HG03342 (cell line): ENCODE measurements at regions not wholly inside any gene's neighbourhood (a gene's known extent, or its start where the extent isn't known, plus 50 kb on each side); places are given as distances from the start of the nearest gene placed in this dataset.

Source experiments
- ATAC-seq: cut with Tn5 transposase; IDR thresholded peaks from one replicate; pipeline ENCODE4 v1.9.1; 2021; ENCODE audit warnings: mild to moderate bottlenecking, moderate library complexity; ENCODE audit not compliant: unreplicated experiment

GRCh38 chr11:116698080-116698479 lies 74.7 kb downstream of the BUD13 start:
- no peak for ATAC-seq

DNA sequence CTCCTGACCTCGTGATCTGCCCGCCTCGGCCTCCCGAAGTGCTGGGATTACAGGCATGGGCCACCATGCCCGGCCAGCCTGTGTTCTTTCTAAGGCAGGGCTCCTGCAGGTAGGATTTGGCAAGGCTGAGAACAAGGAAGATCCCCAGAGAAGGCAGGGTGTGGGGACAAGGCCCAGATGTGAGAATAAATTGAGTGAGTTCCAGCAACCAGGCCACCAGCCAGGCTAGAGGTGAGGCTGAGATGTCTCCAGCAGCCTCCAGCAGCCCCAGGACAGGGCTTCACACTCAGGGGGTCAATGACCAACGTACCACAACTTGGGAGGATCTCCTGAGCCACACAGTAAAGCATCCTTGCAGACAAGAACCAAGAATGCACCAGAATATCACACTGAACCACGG lies 75.1 kb downstream of the BUD13 start:
- no peak for ATAC-seq

- no peak for ATAC-seq
Measured at GRCh38 chr11:116697011-116697410, 75.8 kb downstream of the BUD13 start.

DNA sequence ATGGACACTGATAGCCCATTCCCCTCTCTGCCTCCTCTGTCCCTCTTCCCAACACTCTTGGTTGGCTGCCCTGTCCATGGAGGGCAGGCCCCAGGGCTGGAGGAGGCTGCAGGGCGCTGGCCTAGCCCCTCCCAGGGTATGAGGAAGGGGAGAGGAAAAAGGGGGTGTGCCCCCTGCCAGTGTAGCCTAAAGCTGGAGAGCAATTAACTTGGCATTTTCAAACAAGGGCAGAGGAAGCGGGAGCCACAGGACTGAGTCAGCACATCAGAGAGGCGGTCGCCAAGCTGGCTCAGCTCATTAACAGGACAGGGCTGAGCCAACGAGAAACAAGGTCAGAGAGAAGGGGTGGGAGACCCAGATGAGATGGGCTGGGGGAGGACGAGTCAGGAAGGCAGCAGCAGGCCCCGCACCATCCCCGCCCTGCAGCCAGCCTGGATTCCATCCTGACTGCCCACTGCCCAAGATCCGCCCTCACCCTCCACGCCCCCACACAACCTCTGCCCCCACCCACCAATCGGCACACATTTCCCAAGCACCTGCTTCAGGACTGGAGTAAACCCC lies 76.3 kb downstream of the BUD13 start:
- no peak for ATAC-seq

GRCh38 chr11:116695657-116696254 lies 77.0 kb downstream of the BUD13 start:
- no peak for ATAC-seq

DNA sequence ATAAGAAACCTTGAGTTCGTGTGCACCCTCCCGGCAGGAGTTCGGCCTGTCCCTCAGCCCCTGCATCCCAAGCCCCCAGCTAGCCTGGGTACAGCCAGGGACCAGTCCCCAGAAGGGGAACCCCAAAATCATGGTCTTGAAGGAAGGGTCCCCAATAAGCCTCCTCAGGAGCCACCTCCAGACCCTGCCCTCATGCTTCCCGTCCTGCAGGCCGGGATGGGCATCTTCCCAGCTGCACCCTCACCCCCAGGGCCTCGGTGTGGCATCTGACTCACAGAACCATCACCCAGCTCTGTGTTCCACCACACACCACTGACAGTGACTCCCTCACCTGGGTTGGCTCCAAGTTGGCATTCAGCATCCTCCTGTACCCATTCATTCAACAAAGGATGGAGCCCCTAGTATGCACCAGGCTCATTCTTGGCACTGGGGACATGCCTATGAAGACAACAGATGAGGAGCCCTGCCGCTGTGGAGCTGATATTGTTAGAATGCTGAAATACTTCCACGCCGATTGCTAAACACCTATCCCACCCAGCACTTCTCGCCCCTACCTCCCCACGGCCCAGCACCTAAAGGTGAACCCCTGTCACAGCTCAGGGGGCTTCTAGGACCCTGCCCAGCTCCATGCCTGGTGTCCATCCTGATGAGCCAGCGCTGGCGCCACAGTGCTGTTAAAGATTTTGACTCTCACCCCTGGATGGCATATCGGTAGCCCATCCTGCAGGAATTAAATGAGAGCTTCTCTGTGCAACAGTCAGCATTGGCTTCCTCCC lies 77.8 kb downstream of the BUD13 start:
- no peak for ATAC-seq

DNA sequence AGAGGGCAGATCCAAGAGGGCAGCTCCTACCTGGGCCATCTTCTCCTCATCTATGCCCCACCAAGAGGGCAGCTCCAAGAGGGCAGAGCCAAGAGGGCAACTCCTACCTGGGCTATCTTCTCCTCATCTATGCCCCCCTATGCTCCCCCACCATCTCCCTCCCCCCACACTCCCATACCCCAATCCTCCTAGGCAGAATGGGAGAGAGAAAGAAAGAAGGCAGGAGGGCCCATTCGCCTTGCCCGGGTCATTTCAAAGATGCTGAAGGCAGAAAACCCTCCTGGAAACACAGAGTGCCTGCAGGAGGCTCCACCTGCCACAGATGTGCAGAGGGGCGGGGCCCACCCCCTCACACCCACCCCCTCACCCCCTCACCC lies 78.5 kb downstream of the BUD13 start:
- ATAC-seq, result no peak

GRCh38 chr11:116693593-116694348 lies 79.0 kb downstream of the BUD13 start:
- no peak for ATAC-seq

DNA sequence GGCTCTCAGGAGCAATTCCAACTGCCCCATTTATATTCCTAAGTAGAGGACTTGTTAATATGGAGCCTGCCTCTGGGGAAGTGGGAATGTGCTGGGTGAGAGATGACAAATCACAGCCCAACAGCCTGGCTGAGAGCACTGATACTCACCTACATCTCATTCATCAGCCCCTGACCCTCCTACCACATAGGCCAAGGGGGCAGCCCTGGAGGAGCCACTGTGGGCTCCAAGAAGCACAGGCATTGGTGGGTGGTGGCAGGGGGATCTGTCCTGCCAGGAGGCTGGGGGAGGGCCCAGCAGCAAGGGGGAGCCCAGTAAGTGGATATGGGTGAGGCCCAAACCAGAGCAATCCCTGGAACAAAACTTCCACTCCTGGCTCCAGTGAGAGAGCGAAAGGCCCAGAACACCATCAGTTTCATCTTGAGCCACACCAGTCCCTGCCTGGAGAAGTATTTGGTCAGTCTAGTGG lies 79.7 kb downstream of the BUD13 start:
- no peak for ATAC-seq

DNA sequence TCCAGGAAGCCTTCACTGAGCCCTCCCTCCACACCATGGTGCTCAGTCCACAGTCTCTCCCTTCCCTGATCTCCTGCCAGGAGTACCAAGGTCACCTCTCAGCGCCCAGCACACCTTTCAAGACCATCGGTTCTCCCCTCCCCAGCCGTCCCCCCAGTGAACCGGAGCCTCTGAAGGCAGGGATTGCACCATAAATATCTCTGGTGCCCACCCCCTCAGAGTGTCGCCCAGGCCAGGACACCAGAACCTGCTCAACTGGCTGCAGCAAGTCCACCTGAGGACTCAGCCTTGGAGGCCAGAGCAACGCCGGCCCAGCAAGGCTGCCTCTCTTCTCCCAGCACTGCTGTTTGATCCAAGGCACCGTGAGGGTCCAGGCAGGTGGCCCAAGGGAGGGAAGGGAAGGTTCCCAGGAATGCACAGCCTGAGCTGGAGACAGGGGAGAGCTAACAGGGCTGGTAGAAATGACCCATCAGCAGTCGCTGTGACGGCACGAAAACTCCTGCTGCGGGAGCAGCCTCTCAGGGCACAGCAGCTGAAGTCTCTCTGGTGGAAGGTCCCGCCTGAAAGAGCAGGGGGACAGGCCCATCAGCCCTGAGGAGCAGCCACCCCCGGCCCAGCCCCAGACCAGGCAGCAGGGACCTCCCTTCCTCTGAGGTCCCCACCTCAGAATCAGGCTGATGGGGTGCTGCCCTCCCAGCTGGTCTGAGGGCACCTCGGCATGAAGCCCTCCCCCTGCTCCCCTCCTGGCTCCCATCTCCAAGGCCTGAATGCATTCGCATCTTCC lies 80.3 kb downstream of the BUD13 start:
- ATAC-seq, result no peak

GRCh38 chr11:116691771-116692177 lies 81.0 kb downstream of the BUD13 start:
- ATAC-seq, result no peak

DNA sequence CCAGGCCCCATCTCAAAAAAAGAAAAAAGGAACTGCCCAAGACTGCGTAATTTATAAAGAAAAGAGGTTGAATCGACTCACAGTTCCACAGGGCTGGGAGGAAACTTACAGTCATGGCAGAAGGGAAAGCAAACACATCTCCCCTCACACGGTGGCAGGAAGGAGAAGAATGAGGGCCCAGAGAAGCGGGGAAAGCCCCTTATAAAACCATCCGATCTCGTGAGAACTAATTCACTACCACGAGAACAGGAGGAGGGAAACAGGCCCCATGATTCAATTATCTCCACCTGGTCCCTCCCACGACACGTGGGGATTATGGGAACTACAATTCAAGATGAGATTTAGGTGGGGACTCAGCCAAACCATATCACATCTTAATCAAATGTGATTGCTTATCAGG lies 82.2 kb downstream of the BUD13 start:
- ATAC-seq, result no peak

DNA sequence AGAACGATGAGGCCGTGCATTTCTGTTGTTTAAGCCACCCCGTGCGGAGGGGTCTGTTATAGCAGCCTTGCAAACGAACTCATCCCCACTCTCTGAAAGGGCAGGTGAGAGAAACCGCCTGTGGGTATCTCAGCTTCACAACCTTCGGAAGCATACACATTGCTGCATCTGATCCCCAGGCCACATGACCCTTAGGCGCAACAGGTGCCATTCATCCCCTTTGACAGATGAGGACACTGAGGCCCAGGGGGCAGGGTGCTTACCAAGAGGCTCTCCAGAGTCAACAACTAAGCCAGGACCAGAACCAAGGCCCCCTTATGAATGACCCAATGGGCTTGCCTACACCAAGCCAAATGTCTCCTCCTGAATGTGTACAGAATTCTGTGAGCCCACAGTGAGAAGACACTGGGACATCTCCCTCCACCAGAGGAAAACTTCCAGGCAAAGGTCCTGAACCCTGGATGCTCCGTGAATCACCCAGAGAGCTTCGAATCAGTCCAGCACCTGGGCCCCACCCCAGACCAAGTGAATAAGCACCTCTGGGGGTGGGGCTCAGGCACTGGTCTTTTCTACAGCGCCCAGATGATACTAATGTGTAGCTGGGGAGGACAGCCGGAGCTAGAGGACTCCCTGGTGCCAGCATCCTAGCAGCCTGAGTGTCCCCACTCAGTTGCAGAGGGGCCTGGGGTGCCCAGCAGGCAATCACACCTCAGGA lies 83.2 kb downstream of the BUD13 start:
- ATAC-seq, result no peak

DNA sequence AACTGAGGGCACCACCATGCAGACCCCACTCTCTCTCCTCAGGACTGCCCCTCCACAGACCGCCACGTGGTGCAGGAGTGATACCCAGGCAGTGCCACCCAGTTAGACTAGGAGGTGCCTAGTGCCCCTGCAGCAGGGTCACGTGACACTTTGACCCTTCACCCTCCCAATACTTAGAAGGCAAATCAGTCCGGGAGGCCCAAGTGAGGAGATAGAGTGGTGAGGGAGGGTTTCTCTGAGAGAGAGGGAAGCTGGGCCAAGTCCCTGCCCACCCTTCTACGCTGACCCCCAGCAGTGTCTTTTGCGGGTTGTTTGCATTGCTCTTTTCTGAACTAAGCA lies 84.6 kb downstream of the BUD13 start:
- no peak for ATAC-seq

- no peak for ATAC-seq
Measured at GRCh38 chr11:116687458-116688201, 85.2 kb downstream of the BUD13 start.

GRCh38 chr11:116686866-116687265 lies 85.9 kb downstream of the BUD13 start:
- ATAC-seq, result no peak

DNA sequence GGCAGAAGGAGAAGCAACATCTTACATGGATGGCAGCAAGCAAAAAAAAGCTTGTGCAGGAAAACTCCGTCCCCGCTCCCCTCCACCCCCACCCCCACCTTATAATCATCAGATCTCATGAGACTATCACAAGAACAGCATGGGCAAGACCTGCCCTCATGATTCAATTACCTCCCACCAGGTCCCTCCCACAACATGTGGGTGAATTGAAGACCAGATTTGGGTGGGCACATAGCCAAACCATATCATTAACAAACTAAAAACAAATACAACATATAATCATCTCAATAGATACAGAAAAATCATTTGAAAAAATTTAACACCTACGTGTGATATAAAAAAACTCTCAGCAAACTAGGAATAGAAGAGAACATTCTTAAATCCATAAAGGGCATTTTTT lies 88.8 kb downstream of the BUD13 start:
- no peak for ATAC-seq

DNA sequence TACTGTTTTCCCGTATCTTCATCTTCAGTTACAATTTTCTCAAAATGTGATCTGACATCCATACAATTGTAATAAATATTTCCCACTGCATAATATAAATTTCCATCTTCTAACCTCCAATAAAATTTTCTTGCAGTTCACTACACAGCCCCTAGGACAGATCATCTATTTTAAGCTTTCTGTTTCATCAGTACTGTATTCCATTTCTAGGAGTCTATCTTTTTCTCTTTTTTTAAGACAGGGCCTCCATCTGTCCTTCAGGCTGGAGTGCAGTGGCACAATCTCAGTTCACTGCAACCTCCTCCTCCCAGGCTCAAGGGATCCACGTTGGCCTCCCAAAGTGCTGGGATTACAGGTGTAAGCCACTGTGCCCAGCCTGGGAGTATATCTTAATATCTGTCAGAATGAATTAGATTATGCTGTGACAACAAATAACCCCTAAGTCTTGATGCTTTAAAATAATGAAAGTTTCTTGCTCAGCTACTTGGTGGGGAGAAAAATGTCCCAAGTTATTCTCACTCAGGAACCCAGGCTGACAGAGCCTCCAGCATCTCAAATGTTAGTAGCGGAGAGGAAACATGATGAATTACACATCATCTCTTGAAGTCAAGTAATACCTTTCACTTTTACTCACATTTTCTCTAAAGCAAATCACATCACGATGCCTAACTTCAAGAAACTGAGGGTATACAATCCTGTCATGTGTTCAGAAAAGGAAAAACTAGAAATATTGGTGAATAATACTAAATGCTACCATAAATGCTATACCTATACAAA lies 92.2 kb downstream of the BUD13 start:
- ATAC-seq, result no peak

- no peak for ATAC-seq
Measured at GRCh38 chr11:116678887-116679286, 93.9 kb downstream of the BUD13 start.
